Heart left ventricle (tissue), 16 donors: ENCODE measurements at regions not wholly inside any gene's neighbourhood (a gene's known extent, or its start where the extent isn't known, plus 50 kb on each side); places are given as distances from the start of the nearest gene placed in this dataset.

Experiments
- ATAC-seq, 4 donors: fragments of 200-7000 bp; cut with Tn5 transposase; one replicate each; pipeline ENCODE4 v1.9.1; 2020 to 2022; ENCODE audit warnings: moderate library complexity in 4 of 4, mild to moderate bottlenecking in 3 of 4, moderate number of reproducible peaks in 1 of 4
- DNase-seq, 5 donors: peaks; one replicate each; pipeline ENCODE4 v3.0.0-alpha.2; 2020
- H3K27ac ChIP-seq, 12 donors: fragments of 200-600 bp; sonication (generic) in 4 of 12; one replicate each; pipeline versions ENCODE4 v1.5.0 to v1.8.0; 2016 to 2022; ENCODE audit warnings: mild to moderate bottlenecking in 2 of 12
- H3K27me3 ChIP-seq, 9 donors: fragments of 200-600 bp; sonication (generic) in 2 of 9; one replicate each; pipeline versions ENCODE4 v1.5.1 to v1.8.0; 2016 to 2022; ENCODE audit warnings: mild to moderate bottlenecking in 3 of 9
- H3K36me3 ChIP-seq, 9 donors: fragments of 200-600 bp; sonication (generic) in 2 of 9; one replicate each; pipeline versions ENCODE4 v1.5.0 to v1.8.0; 2018 to 2022; ENCODE audit warnings: mild to moderate bottlenecking in 2 of 9
- H3K4me1 ChIP-seq, 12 donors: fragments of 200-600 bp; sonication (generic) in 4 of 12; one replicate each; pipeline versions ENCODE4 v1.5.0 to v1.8.0; 2016 to 2022; ENCODE audit warnings: mild to moderate bottlenecking in 3 of 12
- H3K4me3 ChIP-seq, 12 donors: fragments of 200-600 bp; sonication (generic) in 4 of 12; one replicate each; pipeline versions ENCODE4 v1.5.0 to v1.8.0; 2017 to 2022; ENCODE audit warnings: mild to moderate bottlenecking in 9 of 12, moderate library complexity in 4 of 12
- H3K9me3 ChIP-seq, 12 donors: fragments of 200-600 bp; sonication (generic) in 4 of 12; one replicate each; pipeline versions ENCODE4 v1.5.0 to v1.8.0; 2016 to 2022; ENCODE audit warnings: mild to moderate bottlenecking in 1 of 12
- POLR2A ChIP-seq, 2 donors: fragments of 450-650 bp; IDR thresholded peaks; one replicate each; pipeline ENCODE4 v1.6.1; 2017; ENCODE audit warnings: antibody characterized with exemption in 2 of 2, mild to moderate bottlenecking in 2 of 2, moderate library complexity in 2 of 2
- WGBS, 4 donors: extraction: QIAGEN DNeasy Blood & Tissue Kit in 2 of 4; methylation state at CpG; one replicate each; pipeline versions ENCODE4 v1.1.5 to v1.1.7; 2013 to 2018; 5-methylcytosine and 5-hydroxymethylcytosine counted together
- intact Hi-C, 10 donors: fragments of 100-400 bp; cut with DNase I; formaldehyde crosslinking; loops; one replicate each; pipeline versions ENCODE4 v1.11.1 to v1.14.2; 2022
- TF ChIP-seq, protein P1 (sequence below), 12 donors: fragments of 200-600 bp; sonication (generic) in 4 of 12; IDR thresholded peaks; one replicate each; pipeline versions ENCODE4 v1.5.0 to v1.8.0; 2018 to 2022; ENCODE audit warnings: antibody characterized with exemption in 12 of 12, mild to moderate bottlenecking in 5 of 12
- donor health status: ischemic (EF 13 %, LVEDD 7.1; RV severe dilation, severe dysfunction).
- donor health status: healthy with polysubstance abuse.
- donor health status: DM: no; HTN: yes; CAD: no.
- donor health status: DM: no; HTN: no; CAD: no.
- donor health status: ischemic (EF 25% LVEDD 6.9; RV normal size, moderate dysfunction).
- donor health status: ischemic (EF 25% LVEDD 5.7; RV mildly dilated, moderate dysfunction).
- donor health status: healthy.
- donor health status: DM: yes; HTN: yes; CAD: no.
- donor health status: ischemic (EF 35%, LVEDD 5.7; RV mildly dilated, moderate dysfunction).
- donor health status: nonischemic (EF 11% LVEDD 7.7; RV severe dilation, severe dysfunction).
- donor health status: DM: yes; HTN: yes; CAD: no.
- donor health status: PGD.
- donor health status: ischemic (EF 29% LVEDD 5.4; RV normal size, mild dysfunction).
- donor health status: nonischemic (EF 23%, LVEDD 6.1; RV moderate dilation, normal function).

GRCh38 chr13:73355134-73355533, 296.3 kb downstream of the KLF5 start:
- H3K27me3 ChIP-seq = no peaks in the 10 kb centered on the region
- 83 to 91% (median 89%) methylated on average over 2 of the region's 2 CpGs for WGBS, 4 donors
- H3K36me3 ChIP-seq = no peaks in the 10 kb centered on the region
- H3K4me1 ChIP-seq = no peaks in the 10 kb centered on the region
- TF ChIP-seq POLR2A (IDR thresholded peaks at IDR 0.05) = no peak
- TF ChIP-seq, protein P1, sequence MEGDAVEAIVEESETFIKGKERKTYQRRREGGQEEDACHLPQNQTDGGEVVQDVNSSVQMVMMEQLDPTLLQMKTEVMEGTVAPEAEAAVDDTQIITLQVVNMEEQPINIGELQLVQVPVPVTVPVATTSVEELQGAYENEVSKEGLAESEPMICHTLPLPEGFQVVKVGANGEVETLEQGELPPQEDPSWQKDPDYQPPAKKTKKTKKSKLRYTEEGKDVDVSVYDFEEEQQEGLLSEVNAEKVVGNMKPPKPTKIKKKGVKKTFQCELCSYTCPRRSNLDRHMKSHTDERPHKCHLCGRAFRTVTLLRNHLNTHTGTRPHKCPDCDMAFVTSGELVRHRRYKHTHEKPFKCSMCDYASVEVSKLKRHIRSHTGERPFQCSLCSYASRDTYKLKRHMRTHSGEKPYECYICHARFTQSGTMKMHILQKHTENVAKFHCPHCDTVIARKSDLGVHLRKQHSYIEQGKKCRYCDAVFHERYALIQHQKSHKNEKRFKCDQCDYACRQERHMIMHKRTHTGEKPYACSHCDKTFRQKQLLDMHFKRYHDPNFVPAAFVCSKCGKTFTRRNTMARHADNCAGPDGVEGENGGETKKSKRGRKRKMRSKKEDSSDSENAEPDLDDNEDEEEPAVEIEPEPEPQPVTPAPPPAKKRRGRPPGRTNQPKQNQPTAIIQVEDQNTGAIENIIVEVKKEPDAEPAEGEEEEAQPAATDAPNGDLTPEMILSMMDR (IDR thresholded peaks at IDR 0.05) = no peak
- H3K27ac ChIP-seq = no peak overlapping the region
- H3K4me3 ChIP-seq = no peak overlapping the region
- ATAC-seq (no peak), DNase-seq (no peak)
- intact Hi-C loops = no loop called here
- no peaks in the 10 kb centered on the region for H3K9me3 ChIP-seq

- Histone ChIP-seq H3K4me3 (no peak overlapping the region), H3K36me3 (no peaks in the 10 kb centered on the region), H3K9me3 (no peaks in the 10 kb centered on the region), H3K27ac (no peak overlapping the region), H3K4me1 (no peaks in the 10 kb centered on the region), H3K27me3 (no peaks in the 10 kb centered on the region)
- ATAC-seq = no peak
- WGBS, 4 donors = 51 to 77% (median 62%) methylated on average over 1 of the region's 1 CpG
- intact Hi-C loops = loop anchor here in 1 of 10 donors (2.0 kb wide), 1 partner anchor 59 kb away; no protein-coding TSS in a partner anchor
- TF ChIP-seq, protein P1 (IDR thresholded peaks at IDR 0.05) = no peak
- no peak for TF ChIP-seq POLR2A (IDR thresholded peaks at IDR 0.05)
- DNase-seq = no peak
Observed at GRCh38 chr13:73351730-73352129, 292.9 kb downstream of the KLF5 start.

DNA sequence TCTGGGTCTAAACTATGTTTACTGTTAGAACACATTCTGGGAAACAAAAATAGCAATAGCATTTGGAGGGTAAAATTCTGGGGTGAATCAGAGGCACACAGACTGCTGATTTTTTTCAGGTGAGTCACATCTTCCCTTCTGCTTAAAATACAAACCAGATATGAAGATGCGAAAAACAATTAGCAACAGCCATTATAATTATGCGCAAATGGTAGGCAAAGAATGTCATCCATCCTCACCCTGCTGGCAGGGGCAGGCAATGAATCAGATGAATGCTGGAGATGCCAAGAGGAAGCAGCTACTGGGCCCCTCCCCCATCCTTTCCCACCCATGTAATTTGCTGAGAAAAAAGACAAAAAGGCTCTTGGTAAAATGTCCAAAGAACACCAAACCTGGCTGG, 282.9 kb downstream of the KLF5 start:
- H3K36me3 ChIP-seq = no peaks in the 10 kb centered on the region
- ATAC-seq (no peak), DNase-seq (no peak)
- H3K27me3 ChIP-seq = no peaks in the 10 kb centered on the region
- no peaks in the 10 kb centered on the region for H3K9me3 ChIP-seq
- H3K4me3 ChIP-seq = no peak overlapping the region
- 94 to 100% (median 95%) methylated on average over 2 of the region's 2 CpGs for WGBS, 4 donors
- no peak overlapping the region for H3K27ac ChIP-seq
- intact Hi-C loops = no loop called here
- TF ChIP-seq, protein P1 (IDR thresholded peaks at IDR 0.05) = no peak
- TF ChIP-seq POLR2A (IDR thresholded peaks at IDR 0.05) = no peak
- no peaks in the 10 kb centered on the region for H3K4me1 ChIP-seq

DNA sequence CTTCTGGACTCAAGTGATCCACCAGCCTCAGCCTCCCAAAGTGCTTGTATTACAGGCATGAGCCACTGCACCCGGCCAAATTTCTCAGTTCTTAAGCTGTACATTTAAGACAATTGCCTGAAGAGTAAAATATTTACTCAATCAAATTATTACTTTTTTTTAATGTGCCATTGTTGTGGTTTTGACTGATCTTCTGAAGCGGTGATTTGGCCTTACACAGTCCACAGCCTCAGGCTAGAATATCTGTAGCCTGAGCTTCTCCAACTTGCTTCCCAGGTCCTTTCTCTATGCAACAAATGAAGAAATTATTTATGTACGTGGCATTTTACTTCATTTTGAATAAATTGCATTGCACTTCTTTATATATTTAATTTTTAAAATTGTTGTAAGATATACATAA, 281.3 kb downstream of the KLF5 start:
- H3K4me1 ChIP-seq = no peaks in the 10 kb centered on the region
- H3K27ac ChIP-seq = no peak overlapping the region
- H3K27me3 ChIP-seq = no peaks in the 10 kb centered on the region
- WGBS, 4 donors = 88 to 92% (median 88%) methylated on average over 3 of the region's 3 CpGs
- no peak overlapping the region for H3K4me3 ChIP-seq
- TF ChIP-seq, protein P1 (IDR thresholded peaks at IDR 0.05) = no peak
- TF ChIP-seq POLR2A (IDR thresholded peaks at IDR 0.05) = no peak
- DNase-seq (no peak), ATAC-seq (no peak)
- intact Hi-C loops = no loop called here
- no peaks in the 10 kb centered on the region for H3K9me3 ChIP-seq
- H3K36me3 ChIP-seq = no peaks in the 10 kb centered on the region
